Cardiac fibroblast (primary cell): ENCODE measurements at regions not wholly inside any gene's neighbourhood (a gene's known extent, or its start where the extent isn't known, plus 50 kb on each side); places are given as distances from the start of the nearest gene placed in this dataset.
"Not testable (repeated sequence)": the region's sequence is repeated elsewhere in the genome, so short reads cannot be mapped to it uniquely, and the experiment has no call there.

Experiments
- DNase-seq, 2 donors: peaks; one replicate each; pipeline versions ENCODE4 v3.0.0 to v3.0.0-alpha.2; 2010; ENCODE audit warnings: low read depth in 2 of 2
- H3K4me3 ChIP-seq, 2 donors: replicated peaks in 1 of 2; 1 replicate in 1 of 2; 2 replicates in 1 of 2; pipeline ENCODE4 v1.5.1; 2011; ENCODE audit warnings: low read depth in 2 of 2, low read length in 2 of 2, mild to moderate bottlenecking in 2 of 2, moderate library complexity in 1 of 2
- CTCF ChIP-seq: IDR thresholded peaks from one replicate; pipeline ENCODE4 v1.5.1; 2011; ENCODE audit warnings: low read depth, mild to moderate bottlenecking, low read length, inconsistent platforms

DNA sequence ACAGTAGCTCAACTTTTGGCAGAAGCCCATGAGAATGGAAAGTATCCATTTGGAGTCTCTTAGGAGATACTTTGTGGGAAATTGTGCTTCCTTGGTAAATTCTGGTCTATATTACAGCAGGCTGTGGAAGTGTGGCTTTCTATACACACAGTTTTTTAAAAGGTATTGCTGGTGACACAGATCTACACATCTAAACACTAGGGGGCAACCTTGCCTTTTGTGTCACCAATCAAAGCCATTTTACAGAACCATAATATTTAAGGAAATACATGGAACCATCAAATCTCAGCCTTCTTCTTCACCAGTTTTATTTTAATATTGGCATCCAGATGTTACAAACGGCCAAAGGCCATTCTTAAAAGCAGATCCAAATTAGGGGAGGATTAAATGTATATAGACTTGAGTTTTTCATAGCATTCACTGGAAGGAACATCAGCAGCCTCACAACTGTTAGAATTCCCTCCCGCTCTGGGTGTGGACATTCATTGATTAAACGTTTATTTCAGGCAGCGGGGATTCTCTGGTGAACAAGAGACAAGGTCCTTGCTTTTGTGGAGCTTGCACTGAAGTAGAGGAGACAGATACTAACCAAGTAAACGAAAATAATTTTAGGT, 132.4 kb upstream of the EPB41L4A start:
- H3K4me3 ChIP-seq, result no peak overlapping the region
- peak; percentile 60 for TF ChIP-seq CTCF
- DNase-seq, result peak; percentile 74 to 81

DNA sequence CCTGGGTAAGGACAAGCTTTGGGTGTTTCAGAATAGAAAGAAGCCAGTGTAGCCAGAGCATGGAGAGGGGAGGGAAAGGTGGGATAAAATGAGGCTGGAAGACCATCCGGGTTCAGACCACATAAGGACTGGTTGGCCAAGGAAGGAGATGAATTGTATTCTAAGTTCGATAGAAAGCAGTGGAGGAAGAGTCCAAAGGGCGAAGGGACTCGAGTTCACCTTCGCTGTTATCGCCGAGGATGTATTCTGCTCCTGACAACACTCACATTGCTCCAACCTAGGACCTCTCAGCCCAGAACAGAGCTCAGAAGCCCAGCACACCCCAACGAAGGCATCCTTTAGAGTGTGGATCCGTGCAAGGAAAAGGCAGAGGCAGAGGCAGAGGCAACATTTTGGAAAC, 133.1 kb upstream of the EPB41L4A start:
- no peak for TF ChIP-seq CTCF
- no peak for DNase-seq
- no peak overlapping the region for H3K4me3 ChIP-seq

DNA sequence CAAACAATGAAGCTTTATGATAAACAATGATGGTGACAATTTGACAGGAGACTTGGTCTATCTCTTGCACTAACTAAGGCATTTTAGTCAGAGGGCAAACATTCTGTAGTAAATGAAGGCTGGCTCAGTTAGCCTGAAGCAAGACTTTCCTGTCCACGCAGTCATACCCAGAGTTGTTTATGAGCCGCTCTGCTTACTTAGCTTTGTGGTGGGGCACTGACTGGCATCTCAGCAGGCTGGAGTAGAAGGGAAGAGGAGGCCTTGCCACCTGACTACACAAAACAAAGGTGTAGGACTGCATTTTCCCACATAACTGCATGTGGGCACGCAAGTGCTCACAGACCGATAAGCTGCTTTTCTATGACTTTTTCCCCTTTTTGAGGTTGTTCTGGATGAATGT, 133.7 kb upstream of the EPB41L4A start:
- H3K4me3 ChIP-seq, result no peak overlapping the region
- no peak for TF ChIP-seq CTCF
- DNase-seq, result no peak

DNA sequence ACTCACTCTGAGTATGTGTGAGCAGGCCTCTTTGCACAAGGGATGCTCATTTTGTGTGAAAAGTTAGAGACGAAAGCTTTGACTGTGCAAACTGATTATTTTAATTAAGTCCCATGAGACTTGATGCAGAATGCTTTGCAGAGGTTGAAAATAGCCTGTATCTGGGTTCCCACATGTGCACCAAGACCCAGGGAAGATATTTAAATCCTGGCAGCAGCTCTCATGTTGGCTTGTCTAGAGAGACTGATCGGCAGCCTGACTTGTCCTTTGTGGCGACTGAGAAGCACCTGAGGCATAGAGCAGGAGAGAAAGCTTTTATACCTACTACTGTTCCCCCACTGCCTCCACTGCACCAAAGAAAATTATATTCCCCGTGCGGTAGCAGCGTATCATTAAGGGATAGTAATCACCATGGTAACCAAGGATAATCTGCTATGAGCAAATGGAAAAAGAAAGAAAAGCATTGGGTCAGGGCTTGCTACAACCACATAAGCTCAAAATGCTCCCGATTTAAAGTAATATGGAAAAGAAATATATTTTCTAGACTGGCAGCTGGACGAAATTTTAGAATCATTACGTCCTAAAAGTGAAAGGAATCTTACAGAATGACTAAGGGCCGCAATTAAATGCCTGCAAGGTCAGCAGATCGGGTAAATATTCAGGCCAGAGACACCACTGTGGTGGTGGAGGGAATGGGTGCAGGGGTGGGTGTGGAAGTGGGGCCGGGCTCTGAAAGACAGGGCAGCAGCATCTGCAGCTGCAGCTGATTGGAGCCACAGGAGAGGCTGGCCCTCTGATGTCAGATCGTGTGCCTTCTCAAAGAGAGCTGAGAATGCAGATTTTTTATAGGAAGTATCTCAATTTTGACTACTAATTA, 135.3 kb upstream of the EPB41L4A start:
- peak; percentile 19 to 29 for DNase-seq
- peak overlapping the region in 1 of 2 donors; percentile 32 for H3K4me3 ChIP-seq
- TF ChIP-seq CTCF, result no peak

- H3K4me3 ChIP-seq, result no peak overlapping the region
- TF ChIP-seq CTCF, result no peak
- no peak for DNase-seq
Observed at GRCh38 chr5:112555197-112555596, 136.1 kb upstream of the EPB41L4A start.

DNA sequence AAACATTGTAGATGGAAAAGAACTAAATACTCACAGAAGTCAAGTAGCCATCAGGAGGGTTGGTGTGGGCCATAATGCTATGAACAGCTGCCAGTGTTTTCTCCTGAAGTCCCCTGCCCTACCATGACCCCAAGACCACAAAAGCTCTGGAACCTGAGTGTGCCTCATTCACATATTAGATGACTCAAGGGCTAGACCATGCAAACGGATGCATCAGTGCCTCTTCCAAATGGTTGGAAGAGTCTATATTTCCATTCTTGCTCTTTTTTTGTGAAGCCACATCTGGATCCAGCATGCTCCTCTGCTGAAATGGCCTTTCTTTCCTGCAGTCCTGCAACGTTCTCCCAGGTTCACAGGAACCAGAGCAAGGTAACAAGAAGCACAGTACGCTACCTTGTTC, 136.6 kb upstream of the EPB41L4A start:
- no peak for TF ChIP-seq CTCF
- H3K4me3 ChIP-seq, result no peak overlapping the region
- DNase-seq, result peak in 1 of 2 donors; percentile 31

- peak; percentile 27 to 57 for DNase-seq
Observed at GRCh38 chr5:112559501-112559900, 140.4 kb upstream of the EPB41L4A start.

More at GRCh38 chr5:112559501-112559900, 140.4 kb upstream of the EPB41L4A start:
- not testable (repeated sequence) for H3K4me3 ChIP-seq
